ENCODE measurements at regions not wholly inside any gene's neighbourhood (a gene's known extent, or its start where the extent isn't known, plus 50 kb on each side); places are given as distances from the start of the nearest gene placed in this dataset.

DNA sequence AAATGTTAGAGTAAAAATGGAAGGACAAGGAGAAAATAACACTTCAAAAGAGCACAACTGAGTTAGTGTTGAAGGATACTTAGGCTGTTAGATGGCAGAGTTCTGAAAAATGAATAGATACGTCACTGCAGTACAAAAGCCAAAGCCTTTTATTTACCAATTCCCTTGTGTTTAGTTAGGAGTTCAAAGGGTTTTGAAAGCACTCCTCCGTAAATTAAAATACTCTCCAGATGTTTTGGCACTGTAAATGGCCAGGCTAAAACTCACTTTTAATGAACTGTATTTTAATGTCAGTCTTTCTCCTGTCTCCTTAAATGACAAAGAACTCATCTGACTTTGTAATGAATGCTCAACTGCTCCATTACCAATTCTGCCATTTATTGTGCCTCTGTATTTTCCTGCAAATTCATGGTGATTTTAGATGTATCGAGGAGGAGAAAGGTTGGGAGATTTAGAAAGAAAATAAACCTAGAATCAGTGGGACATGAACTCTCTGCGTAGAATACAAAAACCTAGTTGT, 1727.2 kb downstream of the MAT2B start:
- no peak for DNase-seq

DNA sequence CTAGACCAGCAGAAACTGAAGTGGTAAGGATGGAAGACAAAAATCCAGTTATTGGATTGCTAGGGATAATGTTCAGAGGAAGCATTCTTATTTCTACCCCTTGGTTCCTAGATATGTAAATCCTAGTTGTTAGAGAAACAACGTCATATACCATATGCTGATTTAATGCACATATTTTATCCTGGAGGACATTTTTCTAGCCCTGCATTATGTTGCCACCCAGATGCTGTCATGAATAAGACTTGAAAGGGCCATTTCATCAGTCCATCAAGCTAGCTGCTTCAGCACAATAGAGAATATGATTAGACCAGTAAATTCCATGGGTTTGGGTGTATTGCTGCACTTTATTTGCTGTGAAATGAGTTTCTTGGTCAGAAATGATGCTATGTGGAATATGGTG, 1736.4 kb downstream of the MAT2B start:
- DNase-seq = no peak

DNA sequence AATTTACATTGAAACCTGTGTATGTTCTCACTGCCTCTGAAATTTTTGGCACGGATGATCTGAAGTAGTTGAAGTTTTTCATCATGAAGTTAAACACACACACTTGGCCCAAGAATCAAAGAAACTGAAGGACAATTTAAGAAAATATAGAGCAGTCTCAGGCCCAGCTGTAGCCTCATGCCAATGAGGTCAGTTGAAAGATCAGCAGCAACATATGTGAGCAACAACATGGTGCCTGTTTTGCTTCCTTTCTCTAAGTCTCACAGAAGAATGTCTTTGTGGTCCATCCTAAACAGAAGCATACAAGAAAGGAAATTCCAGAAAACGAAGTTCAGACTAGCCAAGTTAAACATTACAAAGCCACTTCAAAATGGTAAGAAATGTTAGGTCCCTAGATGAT, 1737.2 kb downstream of the MAT2B start:
- DNase-seq = no peak

DNA sequence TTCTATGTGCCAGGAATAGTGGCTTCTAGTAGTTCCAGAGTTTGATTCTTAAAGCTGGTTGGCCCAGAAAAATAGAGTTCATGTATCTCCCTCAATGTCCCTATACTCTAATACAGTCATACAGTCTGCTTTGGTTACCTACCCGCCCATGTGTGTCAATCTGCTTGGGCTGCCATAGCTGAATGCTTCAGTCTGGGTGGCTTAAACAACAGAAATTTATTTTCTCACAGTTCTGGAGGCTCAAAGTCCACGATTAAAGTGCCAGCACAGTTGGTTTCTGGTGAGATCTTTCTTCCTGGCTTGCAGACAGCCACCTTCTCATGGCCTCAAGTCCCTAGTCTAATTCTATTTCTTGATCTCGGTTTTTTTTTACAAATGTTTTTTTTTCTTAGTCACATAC, 1739.0 kb downstream of the MAT2B start:
- DNase-seq = no peak

DNA sequence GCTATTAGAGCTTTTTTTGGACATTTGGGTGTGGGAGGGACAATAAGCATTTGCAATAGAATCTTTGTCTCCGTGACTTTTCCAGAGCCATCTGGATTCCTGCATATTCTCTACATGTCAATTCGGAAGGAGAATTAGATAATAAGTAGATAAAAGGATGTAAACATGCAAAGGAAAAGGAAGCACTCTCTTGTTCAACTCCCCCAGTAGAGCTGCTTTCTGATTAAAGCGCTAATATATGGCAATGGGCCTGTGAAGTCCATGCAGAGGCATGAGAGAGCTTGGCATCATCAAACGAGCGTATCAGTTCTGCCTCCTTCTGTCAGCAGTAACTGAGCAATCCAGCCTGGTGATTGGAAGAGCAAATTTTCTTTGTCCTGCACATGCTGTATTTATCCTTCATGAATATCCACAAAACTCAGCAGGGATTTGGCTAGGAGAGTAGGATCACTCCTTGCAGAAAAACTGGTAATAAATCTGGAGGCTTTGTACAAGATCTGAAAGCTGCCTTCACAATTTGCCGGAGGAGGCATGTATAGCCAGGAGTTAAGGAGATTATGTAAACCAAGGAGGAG, 1752.9 kb downstream of the MAT2B start:
- DNase-seq = no peak

DNA sequence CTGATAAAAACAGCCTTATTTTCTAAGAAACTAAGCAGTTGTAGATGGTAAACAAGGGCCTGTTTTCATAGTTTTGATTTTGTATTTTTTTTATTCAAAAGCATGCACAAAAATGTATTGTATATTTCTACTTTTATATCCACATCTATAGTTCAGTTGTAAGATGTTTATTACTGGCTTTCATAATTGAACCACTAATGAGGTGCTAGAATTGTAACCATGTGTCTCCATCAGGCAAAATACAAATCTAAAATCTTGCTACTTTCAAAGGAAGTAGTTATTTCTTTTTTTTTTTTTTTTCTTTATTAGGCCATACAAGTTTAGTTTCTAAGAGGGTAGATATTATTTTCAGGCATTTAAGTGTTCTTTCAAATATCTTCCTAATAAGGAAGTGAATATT, 1755.0 kb downstream of the MAT2B start:
- no peak for DNase-seq

DNA sequence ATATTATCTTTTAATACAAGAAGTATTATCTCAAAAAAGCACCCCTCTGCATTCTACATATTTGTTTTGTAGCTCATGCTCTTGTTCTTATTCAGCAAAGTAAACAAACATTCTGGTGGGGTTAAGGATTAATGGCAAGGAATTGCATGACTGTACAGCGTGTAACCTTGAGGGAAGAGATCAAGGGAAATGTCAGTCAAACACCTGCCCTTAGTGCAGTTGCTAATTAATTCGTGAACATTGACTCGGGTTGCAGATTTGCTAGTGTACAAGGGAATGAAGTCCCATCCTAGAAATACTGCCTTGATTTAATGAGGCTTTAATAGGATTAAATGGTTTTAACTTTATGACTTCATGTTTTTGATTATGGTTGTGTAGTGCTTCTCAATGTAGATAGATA, 1758.1 kb downstream of the MAT2B start:
- no peak for DNase-seq

DNA sequence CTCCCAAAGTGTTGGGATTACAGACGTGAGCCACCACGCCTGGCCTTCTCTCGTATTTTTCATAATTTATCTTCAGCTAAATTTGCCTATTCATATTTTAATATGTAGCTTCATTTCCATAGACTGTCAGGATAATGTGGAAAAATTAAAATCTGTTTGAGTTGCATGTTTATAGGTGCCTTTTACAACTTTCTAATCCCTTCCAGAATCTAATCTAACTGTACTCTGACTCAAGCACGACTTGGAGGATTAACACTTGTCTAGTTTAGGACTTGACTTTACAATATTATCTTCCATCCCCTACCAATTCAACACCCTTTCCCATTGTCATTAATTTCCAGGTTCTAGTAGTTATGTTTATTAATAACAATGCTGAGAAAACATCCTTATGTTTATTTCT, 1761.5 kb downstream of the MAT2B start:
- DNase-seq = no peak

DNA sequence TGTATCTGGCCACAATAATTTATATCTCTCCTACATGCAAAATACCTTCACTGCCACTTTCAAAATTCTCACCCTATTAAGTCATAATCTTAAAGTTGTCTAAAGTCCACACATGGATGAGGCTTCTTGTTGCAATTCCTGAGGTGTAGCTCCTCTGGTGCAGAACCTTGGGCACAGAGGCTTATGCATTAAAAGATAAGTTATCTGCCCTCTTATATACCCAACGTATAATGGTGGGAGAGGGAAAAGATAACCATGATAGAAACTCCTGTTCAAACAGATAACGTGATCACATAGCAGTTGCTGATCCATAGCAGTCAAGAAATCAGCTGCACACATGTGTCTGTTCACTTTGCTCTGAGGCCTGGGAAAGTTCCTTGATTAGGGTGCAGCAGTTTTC, 1767.0 kb downstream of the MAT2B start:
- no peak for DNase-seq

DNA sequence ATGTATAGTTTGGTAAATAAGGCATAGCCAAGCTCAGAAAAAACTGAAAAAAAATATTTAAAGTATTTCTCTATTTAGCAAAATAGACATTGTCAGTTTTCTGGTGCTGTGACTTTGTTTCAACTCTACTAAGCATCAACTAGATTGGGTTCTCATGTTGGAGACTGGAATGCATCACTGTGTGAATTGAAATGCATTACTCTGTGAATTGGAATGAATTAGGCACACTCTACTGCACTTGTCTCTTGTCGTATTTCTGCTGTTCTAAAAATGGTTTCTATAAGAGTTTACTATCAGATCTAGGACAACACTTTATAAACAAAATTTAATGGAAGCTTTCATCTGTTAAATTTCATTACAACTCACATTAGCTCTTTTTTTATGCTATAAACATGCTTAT, 1772.2 kb downstream of the MAT2B start:
- no peak for DNase-seq

DNA sequence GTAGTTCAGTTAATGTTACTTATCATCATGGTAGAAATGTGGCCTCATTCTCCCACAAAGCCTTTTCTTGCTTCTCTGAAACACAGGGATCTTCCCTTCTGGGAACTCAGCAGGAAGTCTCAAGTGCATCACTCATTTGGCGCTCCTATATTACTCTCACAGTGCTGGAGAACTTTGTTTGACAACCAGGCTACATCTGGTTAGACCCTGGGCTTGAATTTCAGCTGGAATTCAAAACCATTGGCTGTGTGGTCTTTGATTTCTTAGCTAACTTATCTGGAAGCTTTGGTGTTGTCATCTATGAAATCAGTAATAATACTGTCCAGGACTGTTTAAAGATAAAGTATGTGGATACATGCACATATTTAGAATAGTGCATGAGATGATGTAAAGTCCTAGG, 1777.1 kb downstream of the MAT2B start:
- no peak for DNase-seq

DNA sequence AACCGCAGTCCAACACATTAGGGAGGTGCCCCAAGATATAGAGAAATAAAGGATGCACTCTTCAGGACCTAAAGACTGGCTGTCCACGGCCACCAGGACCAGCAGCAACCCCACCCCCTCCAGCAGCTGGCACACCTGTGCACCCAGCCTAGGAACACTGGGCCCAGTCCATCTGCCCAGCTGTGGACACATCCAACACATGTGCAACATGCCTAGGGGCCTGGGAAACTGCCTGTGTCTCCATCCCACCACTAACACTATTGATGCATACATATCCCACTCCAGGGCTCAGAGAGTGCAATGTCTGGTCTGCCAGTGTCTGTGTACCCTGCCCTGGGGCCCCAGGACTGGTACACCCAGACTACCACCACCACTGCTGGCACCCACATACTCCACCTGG, 1781.3 kb downstream of the MAT2B start:
- no peak for DNase-seq

DNA sequence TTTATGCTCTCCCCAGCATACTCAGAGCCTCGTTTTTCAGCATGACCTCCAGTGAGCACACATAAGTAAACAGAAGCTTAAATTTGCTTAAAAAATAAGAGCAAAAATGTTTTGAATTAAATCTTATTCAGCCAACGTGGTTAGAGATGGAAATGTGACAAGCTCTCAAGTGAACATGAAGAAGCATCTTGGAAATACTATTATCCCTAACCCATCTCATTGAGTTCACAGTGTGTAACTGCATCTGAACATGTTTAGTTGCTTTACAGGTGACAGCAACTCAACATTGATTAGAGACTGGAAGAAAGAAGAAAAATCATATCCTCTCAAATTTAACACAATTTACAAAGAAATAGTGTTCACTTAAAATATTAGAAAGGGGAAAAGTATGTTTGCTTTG, 1785.1 kb downstream of the MAT2B start:
- DNase-seq = no peak

DNA sequence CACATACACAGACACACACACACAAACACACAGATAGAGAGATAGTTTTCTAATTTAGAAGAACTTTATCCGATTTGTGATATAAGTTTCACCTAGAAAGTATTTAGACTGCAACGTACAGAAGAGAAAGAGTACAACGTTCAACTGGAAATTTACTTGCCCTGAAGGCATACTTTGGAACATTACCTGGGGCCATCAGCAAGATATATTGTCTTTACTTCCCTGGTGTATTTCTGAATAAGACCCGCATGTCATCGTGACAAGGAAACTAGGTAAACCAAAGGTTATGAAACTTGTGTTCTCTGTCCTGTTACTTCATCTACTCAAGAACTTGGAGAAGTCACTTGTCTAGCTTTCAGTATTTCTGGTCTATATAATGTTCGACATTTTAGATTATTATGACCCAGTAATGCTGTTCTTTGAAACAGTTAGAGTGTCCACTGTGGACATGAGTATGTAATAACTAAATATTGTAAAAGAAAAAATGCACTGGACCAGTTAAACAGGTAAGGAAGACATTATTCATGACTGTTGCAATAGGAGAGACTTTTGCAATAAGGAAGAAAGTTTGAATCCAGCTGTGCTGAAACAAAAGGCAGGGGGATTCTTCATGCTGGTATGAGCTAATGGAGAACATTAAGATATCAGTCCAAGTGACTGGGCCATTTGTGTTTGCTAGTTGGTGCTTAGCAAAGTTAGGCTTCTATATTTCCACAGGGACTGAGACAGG, 1791.1 kb downstream of the MAT2B start:
- DNase-seq = no peak

DNA sequence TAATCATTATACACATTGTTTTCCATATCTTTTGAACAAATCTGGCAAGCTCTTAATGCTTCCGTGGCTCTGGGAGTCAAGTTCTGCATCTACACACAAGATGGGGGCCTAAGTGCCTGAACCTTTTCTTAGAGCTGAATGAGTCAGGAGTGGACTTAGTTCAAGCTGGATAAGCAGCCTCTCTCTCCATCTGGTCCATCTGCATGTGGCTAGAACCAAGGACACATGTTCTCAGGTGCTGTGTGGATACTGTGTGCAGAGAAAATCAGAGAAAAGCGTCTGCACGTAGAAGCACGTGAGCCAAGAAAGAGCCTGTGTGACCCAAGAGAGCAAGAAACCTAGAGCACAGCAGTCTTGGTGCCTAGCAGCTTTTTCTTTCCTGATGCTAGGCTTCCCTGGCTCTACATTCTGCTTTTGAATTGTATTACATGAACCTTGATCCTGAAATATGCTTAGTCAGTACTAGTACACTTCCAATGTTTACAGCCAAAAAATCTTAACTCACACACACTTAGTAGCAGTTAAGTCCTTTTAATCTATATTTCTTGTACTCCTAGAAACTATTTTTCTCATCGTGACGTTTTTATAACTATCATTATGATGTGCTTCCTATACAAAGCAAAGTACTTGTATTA, 1798.9 kb downstream of the MAT2B start:
- no peak for DNase-seq

DNA sequence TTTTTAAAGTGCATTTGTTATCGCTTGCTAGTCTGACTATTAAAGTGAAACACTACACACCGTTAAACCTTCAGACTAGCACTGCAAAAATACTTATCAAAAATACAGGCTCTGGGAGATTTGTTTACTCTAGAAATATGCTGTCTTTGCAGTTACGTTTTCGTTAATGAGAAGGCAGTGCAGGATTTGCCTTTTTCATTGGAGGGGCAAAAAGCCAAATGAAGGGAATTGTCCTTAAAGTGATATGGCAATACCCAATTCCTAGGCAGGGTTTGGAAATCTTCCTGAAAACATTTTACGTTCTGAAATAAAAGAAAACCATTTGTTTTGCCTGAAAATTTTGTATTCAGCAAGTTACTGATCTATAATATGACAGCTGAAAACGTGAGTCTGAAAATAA, 1800.2 kb downstream of the MAT2B start:
- no peak for DNase-seq

DNA sequence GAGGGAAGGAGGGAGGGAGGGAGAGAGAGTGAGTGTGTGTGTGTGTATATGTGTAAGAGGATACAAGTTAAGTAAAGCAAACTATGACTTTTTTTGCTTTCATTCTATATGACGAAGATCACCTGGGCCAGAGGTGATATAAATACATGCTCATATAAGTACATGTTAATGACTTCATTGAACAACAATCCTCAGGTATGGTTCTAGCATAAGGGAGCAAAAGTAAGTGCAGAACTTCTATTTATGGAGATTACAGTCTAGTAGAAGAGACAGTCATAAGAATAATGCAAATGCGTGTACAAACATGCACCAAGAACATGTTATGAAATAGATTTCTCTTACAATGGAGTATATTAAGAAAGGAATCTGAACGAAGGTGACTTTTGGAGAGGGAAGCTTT, 1804.0 kb downstream of the MAT2B start:
- DNase-seq = no peak

DNA sequence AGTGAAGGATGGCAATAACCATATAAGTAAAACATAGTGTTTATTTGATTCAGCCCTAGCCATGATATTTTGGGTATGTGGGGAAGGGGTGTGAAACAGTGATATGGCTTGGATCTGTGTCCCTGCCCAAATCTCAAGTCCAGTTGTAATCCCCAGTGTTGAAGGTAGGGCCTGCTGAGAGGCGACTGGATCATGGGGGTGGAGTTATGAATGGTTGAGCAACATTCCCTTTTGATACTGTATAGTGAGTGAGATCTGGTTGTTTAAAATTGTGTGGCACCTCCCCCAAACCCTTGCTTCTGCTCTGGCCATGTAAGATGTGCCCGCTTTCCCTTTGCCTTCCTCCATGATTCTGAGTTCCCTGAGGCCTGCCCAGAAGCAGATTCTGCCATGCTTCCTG, 1804.6 kb downstream of the MAT2B start:
- DNase-seq = no peak

DNA sequence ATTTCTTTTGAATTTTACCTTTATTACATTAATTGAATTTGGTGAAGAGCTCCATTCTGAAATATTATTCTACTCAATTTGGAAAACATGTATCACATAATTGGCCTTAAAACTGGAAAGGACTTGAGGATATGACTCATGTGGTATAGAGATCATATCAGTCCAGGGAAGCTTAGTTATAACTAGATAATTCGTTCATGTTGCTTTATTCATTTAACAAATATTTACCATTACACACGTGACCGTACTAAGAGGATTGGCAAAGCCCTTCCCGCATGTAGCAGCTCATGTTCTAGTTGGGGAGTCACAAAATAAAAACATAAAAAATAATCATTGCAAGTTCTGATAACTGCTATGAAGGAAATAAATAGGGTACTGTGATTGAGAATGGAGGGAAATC, 1816.5 kb downstream of the MAT2B start:
- no peak for DNase-seq

DNA sequence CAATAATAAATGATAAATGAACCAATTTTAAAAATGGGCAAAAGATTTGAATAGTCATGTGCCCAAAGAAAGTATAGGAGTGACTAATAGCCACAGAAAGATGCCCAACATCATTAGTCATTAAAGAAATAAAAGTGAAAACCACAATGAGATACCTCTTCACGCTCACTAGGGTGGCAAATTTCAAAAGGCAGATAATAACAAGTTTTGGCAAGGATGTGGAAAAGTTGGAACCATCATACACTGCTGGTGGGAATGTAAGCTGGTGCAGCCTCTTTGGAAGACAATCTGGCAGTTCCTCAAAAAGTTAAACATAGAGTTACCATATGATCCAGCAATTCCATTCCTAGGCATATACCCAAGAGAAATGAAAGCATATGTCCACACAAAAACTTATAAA, 1819.8 kb downstream of the MAT2B start:
- DNase-seq = no peak

DNA sequence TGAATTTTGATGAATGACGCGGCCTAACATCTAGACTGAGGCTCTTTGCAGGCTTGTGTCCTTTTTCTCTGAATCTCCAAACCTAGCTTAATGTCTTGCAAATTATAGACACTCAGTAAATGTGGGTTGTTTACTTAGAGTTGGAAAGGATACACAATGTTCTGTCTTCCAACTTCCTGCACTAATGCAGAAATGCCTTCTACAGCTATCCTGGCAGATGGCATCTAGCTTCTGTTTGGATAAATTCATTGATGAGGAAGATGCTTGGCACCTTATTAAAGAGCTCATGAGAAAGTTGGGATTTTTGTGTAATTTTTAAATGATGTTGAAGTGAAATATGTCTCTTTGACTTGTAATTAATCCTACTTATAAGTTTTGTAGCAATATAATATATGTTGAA, 1822.2 kb downstream of the MAT2B start:
- no peak for DNase-seq

DNA sequence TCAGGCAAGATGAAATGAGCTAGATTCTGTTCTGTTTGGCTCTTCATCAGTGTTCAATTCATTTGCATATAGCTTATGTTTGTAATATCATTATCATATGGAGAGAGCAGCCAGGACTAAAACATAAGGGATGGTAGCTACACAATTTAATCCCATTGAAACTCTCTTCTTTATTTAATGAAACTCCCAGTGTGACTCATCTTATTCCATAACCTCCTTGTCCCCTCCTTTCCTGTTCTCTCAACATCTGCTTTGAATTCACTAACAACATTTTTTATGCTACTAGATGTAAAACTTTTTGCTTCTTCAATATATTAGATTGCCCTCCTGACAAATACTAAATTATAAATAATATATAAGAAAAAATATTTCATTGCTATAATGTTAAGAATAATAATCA, 1823.4 kb downstream of the MAT2B start:
- DNase-seq = no peak

DNA sequence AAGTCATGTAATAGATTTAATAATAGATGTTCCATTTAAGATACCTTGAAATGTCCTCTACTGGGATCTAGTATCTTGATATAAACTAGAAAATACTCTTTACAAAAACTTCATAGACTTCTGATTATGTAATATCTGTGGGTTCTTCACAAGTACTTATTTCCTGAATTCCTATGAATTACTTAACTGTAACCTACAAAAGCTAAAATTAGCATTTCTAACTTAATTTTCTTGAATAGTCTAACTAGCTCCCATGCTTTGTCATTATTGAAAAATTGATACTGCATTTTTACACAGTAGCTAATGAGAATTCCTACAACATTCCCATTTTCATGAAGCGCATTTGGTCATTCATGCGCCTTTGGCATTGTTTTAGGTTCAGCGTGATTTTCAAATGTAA, 1828.2 kb downstream of the MAT2B start:
- DNase-seq = no peak

DNA sequence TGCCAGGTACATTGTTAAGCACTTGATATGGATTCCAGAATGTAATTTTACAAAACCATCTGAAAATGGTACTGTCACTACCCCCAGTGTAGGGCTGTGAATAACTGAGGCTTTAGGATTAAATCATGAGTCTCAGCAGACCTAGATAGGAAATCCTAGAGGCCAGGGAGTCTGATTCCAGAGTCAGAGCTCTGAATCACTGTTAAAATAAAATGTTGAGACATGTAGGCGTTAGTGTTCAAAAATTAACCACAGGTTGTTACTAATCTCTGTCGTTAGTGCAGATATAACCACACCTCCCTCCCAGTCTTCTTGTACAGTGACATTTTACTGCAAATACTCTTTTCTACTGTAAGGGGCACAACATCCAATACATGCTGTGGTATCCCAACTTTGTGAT, 1828.8 kb downstream of the MAT2B start:
- no peak for DNase-seq

Measured in dermis blood vessel endothelial cell (primary cell).